IPS-18c (cell line): ENCODE measurements at regions not wholly inside any gene's neighbourhood (a gene's known extent, or its start where the extent isn't known, plus 50 kb on each side); places are given as distances from the start of the nearest gene placed in this dataset.

ENCODE experiments used
- H3K4me3 ChIP-seq: 2 replicates; pipeline ENCODE4 v1.7.0; 2013; ENCODE audit warnings: low read depth, mild to moderate bottlenecking, low read length, moderate library complexity; ENCODE audit not compliant: insufficient read depth
- H3K9me3 ChIP-seq: one replicate; pipeline ENCODE4 v1.6.1; 2013; ENCODE audit warnings: mild to moderate bottlenecking, low read length, moderate library complexity; ENCODE audit not compliant: control insufficient read depth, insufficient read depth

GRCh38 chr1:201707027-201707426 lies 121.9 kb upstream of the IPO9 start:
- H3K9me3 ChIP-seq: no peaks in the 10 kb centered on the region
- no peak overlapping the region for H3K4me3 ChIP-seq

GRCh38 chr1:201707656-201708055 lies 121.3 kb upstream of the IPO9 start:
- no peaks in the 10 kb centered on the region for H3K9me3 ChIP-seq
- no peak overlapping the region for H3K4me3 ChIP-seq

DNA sequence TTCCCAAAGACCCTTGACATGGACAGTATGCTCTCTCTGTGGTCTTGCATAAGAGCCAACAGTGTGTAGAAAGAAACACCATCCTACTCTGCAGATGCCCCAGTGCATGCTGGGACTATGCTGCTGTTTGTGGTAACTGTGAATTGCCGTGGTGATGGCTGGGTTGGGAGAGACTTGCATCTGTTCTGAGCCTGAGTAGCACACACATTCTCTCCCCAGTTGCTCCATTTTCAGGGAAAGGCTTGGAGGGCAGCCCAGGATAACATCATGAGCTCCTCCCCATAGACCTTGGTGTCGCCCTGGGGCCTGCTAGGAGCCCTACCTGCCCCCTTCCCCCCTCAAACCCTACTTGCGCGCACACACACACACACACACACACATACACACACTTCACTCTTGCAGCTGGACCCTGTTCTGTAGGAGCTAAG lies 120.9 kb upstream of the IPO9 start:
- H3K9me3 ChIP-seq: no peaks in the 10 kb centered on the region
- H3K4me3 ChIP-seq: no peak overlapping the region

- H3K9me3 ChIP-seq: no peaks in the 10 kb centered on the region
- H3K4me3 ChIP-seq: no peak overlapping the region
These were observed 120.3 kb upstream of the IPO9 start for GRCh38 chr1:201708691-201709090.

DNA sequence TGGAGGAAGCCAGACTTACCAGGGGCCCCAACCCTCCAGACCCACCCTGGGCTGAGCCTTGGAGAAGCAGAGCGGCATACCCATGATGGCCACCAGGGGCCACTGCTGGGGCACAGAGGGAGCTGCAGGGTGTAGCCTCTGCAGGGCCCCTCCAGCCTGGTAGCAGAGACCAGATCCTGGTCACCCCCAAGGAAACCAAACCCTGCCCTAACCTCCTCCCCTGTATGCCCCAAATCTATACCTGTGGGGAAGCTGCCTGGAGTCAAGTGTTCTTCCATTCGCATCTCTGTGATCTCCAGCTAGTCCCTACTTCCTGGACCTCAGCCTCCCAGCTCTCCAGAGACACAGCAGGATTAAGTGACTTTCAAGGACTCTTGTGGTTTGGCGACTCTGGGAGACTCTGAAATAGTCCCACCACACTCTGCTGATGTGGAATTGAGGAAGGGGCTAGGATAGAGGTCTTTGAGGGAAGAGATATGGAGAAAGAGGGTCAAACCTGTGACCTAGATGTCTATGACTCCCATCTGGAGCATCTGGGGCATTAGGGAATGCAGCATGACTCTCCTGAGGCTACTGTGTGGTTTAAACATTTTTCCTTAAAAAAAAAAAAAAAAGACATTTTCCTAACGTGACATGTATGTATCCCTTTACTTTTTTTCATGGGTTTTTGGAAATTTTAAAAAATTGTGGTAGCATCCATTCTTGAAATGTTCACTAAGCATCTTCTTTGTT lies 119.2 kb upstream of the IPO9 start:
- H3K9me3 ChIP-seq: no peaks in the 10 kb centered on the region
- H3K4me3 ChIP-seq: no peak overlapping the region

DNA sequence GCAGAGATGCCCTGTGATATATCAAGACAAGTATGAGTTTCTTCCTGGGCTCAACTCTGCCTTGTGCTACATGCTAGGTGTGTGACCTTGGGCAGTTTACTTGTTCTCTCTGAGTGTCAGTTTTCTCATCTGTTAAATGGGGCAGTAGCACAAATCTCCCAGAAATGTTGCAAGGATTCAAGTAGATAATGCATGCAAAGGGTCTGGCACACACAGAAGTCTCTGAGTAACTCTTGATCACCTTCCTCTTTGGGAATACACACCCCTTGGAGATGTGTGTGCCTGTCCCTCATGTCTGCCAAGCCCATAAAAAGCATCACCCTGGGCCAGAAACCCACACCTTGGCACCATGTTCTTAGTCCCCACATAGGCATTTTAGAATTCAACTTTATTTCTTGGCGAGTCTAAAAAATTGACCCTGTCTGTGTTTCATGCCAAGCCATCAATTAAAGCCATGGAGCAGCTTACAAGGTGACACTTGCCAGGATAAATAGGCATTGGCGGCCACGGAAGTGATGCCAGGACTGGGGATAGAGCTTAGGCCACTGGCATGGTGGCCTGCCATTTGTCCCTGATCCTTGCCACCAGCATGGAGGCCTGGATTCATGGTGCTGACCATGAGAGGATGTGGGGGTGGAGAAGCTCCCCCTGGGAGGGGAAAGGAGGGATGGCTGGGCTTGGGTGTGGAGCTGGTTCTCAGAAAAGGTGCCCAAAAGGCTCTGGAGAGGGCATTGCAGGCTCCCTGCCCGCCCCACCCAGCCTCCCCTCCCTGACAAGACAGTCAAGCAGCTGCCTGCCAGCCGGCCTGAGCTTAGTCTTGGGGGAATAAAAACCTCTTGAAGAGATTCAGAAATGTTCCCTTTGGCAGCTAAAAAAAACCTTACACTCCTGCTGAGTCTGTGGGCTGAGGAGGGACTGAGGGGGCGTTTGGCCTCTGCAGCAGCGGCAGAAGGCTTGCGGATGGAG lies 118.0 kb upstream of the IPO9 start:
- H3K4me3 ChIP-seq: no peak overlapping the region
- H3K9me3 ChIP-seq: no peaks in the 10 kb centered on the region

- Histone ChIP-seq H3K4me3 (no peak overlapping the region), H3K9me3 (no peaks in the 10 kb centered on the region)
These were observed 117.1 kb upstream of the IPO9 start for GRCh38 chr1:201711811-201712210.

DNA sequence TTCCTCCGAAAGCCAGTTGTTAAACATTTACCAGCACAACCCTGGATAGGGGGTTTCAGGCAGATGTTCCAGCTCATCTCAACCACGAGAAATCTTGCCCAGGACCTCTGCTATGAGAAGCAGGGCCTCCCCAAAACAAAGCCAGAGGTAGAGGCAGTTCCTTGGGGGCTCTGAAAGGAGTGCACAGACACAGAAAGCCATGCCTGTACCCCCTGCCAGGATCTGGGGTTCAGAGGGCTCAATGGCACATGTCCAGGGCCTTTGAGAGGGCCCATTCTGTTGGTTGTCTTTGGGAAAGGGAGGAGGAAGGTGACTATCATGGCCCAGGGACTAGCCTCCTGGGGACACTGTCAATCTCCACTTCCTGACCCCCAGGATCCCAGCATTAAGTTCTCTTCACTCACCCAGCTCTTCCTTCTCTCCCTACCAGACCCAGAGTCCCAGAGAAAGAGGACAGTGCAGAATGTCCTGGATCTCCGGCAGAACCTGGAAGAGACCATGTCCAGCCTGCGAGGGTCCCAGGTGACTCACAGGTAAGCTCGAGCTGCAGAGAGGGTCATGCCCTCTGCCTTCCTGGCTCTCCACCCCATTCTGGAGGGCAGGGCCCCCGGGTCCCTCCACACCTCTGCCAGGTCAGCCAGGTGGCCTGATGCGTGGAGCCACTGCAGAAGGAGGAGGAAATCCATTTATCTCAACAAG lies 116.4 kb upstream of the IPO9 start:
- Histone ChIP-seq H3K9me3 (no peaks in the 10 kb centered on the region), H3K4me3 (no peak overlapping the region)

GRCh38 chr1:201713086-201713810 lies 115.7 kb upstream of the IPO9 start:
- no peaks in the 10 kb centered on the region for H3K9me3 ChIP-seq
- no peak overlapping the region for H3K4me3 ChIP-seq

DNA sequence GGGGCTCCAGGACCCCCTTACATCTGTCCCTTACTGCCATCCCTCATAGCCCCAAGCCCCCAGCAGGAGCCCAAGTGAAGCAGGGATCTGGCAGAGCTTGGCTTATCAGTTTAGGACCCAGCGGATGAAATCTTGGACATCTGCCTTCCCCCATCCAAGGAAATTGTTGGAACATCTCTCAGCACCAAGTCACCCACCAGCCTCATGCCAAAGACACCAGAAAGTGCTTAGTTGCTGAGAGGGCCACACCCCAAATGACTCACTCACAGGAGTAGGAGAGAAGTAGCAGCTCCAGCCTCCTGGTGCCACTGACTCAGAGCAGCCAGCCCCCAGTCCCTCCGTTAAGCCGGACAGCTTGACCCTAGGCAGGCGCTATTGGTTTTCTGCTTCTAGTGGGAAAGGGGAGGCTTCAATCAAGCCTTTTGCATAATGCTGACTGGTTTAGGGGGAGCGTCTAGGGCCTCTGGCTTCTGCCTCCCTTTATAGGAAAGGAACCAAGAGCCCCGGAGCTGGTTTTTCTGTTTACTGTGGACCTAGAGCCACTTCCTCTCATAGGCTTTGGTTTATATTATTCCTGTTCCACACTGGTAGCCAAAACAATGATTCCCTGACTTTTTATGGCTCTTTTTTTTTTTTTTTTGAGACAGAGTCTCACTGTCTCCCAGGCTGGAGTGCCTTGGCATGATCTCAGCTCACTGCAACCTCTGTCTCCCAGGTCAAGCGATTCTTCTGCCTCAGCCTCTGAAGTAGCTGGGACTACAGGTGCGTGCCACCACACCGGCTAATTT lies 114.2 kb upstream of the IPO9 start:
- Histone ChIP-seq H3K9me3 (no peaks in the 10 kb centered on the region), H3K4me3 (no peak overlapping the region)

DNA sequence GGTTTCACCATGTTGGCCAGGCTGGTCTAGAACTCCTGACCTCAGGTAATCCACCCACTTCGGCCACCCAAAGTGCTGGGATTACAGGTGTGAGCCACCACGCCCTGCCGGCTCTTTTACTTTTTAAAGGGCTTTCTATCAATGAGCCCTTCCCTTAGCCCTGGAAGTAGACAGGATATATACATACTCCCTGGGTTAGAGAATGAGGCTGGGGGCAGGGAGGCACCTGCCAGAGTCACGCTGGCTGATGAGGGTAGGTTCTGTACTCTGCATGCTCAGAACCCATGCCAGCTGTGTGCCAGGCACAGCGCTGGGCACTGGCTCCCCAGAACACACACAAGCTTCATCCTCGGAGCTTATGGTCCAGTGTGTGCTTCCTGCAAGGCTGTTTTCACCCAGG lies 113.6 kb upstream of the IPO9 start:
- Histone ChIP-seq H3K4me3 (no peak overlapping the region), H3K9me3 (no peaks in the 10 kb centered on the region)

DNA sequence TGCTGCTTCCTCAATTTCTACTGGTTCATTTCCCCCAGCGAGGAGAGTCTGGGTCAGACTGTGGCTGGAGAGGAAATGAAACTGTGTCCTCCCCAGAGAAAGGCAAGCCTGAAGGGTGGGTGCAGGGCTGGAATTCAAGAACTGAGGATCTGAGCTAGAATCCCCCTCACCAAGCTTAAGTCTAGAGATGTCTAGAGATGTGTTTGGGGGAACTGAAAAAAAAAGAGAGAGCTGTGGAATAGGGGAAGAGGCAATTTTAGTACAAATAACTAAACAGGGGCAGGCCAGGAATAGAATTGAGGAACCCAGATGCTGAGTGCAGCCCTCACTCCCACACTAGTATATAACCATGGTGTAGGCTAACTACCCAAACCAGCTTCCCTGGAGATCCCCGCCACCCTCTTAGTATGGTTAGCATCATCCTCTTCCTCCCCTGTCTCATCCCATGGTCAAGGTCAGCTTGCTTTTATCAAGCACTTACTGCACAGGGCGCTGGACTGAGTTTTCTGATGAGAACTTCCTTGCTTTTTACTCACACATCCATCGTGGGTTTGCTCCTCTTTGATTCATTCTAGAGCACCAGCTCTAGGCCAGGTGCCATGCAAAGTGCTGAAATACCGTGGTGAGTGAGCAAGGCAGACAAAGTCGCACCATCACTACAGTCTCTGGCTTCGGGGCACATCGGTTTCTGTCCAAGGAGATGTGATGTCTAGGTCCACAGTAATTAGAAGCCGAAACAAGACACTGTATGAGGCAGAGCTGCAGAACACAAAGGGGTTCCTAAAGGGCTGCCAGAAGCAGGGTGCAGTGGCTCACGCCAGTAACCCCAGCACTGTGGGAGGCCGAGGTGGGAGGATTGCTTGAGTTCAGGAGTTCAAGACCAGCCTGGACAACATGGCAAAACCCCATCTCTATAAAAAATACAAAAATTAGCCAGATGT lies 112.9 kb upstream of the IPO9 start:
- Histone ChIP-seq H3K9me3 (no peaks in the 10 kb centered on the region), H3K4me3 (no peak overlapping the region)

GRCh38 chr1:201716742-201717135 lies 112.2 kb upstream of the IPO9 start:
- no peak overlapping the region for H3K4me3 ChIP-seq
- no peaks in the 10 kb centered on the region for H3K9me3 ChIP-seq

GRCh38 chr1:201717286-201717685 lies 111.7 kb upstream of the IPO9 start:
- Histone ChIP-seq H3K9me3 (no peaks in the 10 kb centered on the region), H3K4me3 (no peak overlapping the region)

DNA sequence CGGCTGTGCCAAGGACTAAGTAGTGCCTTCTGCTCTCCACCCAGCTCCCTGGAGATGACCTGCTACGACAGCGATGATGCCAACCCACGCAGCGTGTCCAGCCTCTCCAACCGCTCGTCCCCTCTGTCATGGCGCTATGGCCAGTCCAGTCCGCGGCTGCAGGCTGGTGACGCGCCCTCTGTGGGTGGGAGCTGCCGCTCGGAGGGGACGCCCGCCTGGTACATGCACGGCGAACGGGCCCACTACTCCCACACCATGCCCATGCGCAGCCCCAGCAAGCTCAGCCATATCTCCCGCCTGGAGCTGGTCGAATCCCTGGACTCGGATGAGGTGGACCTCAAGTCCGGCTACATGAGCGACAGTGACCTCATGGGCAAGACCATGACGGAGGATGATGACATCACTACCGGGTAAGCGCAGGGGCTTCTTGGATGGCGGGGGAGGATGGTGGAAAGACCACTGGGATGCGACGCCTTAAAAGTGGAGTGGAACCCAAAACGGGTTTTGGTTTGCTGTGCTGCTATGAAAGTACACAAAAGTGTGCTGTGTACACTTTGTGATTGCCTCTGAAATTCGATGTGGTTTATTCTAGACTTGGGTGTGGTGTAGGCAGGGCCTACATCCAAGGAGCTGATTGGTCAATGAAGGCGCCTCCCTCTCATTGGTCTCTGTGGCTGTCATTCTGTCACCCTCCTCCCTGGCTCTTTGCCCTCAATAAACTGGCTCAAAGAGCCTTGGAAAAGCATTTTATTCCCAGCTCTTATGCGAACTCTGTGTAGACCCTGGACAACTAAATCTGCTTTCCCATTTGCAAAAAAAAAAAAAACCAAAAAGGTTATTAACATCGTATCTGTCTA lies 110.4 kb upstream of the IPO9 start:
- H3K4me3 ChIP-seq: no peak overlapping the region

More for the DNA sequence above, 110.4 kb upstream of the IPO9 start:
- H3K9me3 ChIP-seq: no peaks in the 10 kb centered on the region
